K562 (cell line): ENCODE measurements at regions not wholly inside any gene's neighbourhood (a gene's known extent, or its start where the extent isn't known, plus 50 kb on each side); places are given as distances from the start of the nearest gene placed in this dataset.

ENCODE experiments used
- BCL6 ChIP-seq: fragments of 250-450 bp; sonication (Bioruptor Pico); IDR thresholded peaks from 2 replicates; pipeline ENCODE4 v1.4.0; 2020
- CBX3 ChIP-seq, 2 experiments: IDR thresholded peaks; 1 replicate in 1 of 2; 2 replicates in 1 of 2; pipeline ENCODE4 v1.6.1; 2012; ENCODE audit warnings: inconsistent platforms in 2 of 2, low read length in 2 of 2, borderline replicate concordance in 1 of 2, control low read depth in 1 of 2
- CTCF ChIP-seq, 3 experiments: IDR thresholded peaks in 2 of 3; conservative IDR thresholded peaks in 1 of 3; 2 replicates each; pipeline ENCODE4 v1.5.1; 2011 to 2012; ENCODE audit warnings: low read length in 3 of 3, mild to moderate bottlenecking in 3 of 3, control low read depth in 2 of 3, improper control_type of control experiment in 1 of 3, inconsistent platforms in 1 of 3, low read depth in 1 of 3, mixed read lengths in 1 of 3, moderate library complexity in 1 of 3; ENCODE audit not compliant: insufficient read depth in 2 of 3
- ELF4 ChIP-seq: fragments of 450-650 bp; formaldehyde crosslinking; IDR thresholded peaks from 2 replicates; pipeline ENCODE4 v1.4.0; 2022; ENCODE audit warnings: missing genetic modification characterization
- GATA2 ChIP-seq: sonication (generic); formaldehyde crosslinking; IDR thresholded peaks from 2 replicates; pipeline ENCODE4 v1.4.0; 2020; ENCODE audit warnings: mild to moderate bottlenecking, missing genetic modification reagents
- GATAD2A ChIP-seq: fragments of 450-650 bp; IDR thresholded peaks from 2 replicates; pipeline ENCODE4 v1.6.1; 2017
- JUND ChIP-seq, 2 experiments: IDR thresholded peaks; 2 replicates in 1 of 2; 3 replicates in 1 of 2; pipeline ENCODE4 v1.6.1; 2011; ENCODE audit warnings: borderline replicate concordance in 2 of 2, low read depth in 2 of 2, low read length in 2 of 2, improper control_type of control experiment in 1 of 2, missing biosample characterization in 1 of 2, missing genetic modification characterization in 1 of 2, missing genetic modification reagents in 1 of 2
- POLR2AphosphoS5 ChIP-seq: IDR thresholded peaks from 2 replicates; pipeline ENCODE4 v1.6.1; 2011; ENCODE audit warnings: mild to moderate bottlenecking, low read depth, low read length, moderate library complexity; ENCODE audit not compliant: control insufficient read depth, insufficient read depth
- SRF ChIP-seq, 2 experiments: fragments of 250-450, 450-650 bp in 1 of 2; sonication (Bioruptor Pico) in 1 of 2; sonication (generic) in 1 of 2; formaldehyde crosslinking; IDR thresholded peaks; 2 replicates each; pipeline versions ENCODE4 v1.5.0 to v1.5.1; 2020 to 2022; ENCODE audit warnings: mild to moderate bottlenecking in 1 of 2, missing genetic modification reagents in 1 of 2
- ZC3H4 ChIP-seq: sonication (generic); formaldehyde crosslinking; IDR thresholded peaks from 2 replicates; pipeline ENCODE4 v1.9.0; 2021; ENCODE audit warnings: missing genetic modification reagents, borderline replicate concordance
- ZFP36 ChIP-seq: fragments of 150-350 bp; IDR thresholded peaks from 2 replicates; pipeline ENCODE4 v1.6.1; 2018; ENCODE audit warnings: low read length, low read depth; ENCODE audit not compliant: partially characterized antibody
- ZNF134 ChIP-seq: fragments of 250-450 bp; sonication (Bioruptor Pico); conservative IDR thresholded peaks from 2 replicates; pipeline ENCODE4 v1.4.0; 2020
- ZNF507 ChIP-seq: conservative IDR thresholded peaks from 2 replicates; pipeline ENCODE4 v1.6.1; 2017; ENCODE audit warnings: missing genetic modification characterization, missing compliant biosample characterization
- ZNF589 ChIP-seq: fragments of 200-800 bp; sonication (Bioruptor generic); IDR thresholded peaks from 2 replicates; pipeline ENCODE4 v1.6.1; 2016; ENCODE audit warnings: low read depth, missing genetic modification characterization, missing compliant biosample characterization

GRCh38 chr19:31167690-31168089 lies 181.5 kb downstream of the TSHZ3 start:
- no peak for TF ChIP-seq GATA2 (CRISPR knock-in tag)
- no peak for TF ChIP-seq ZC3H4 (CRISPR knock-in tag)
- no peak for TF ChIP-seq ZFP36
- TF ChIP-seq ZNF134 (CRISPR knock-in tag) = no peak
- no peak for TF ChIP-seq GATAD2A
- no peak for TF ChIP-seq JUND (IDR thresholded peaks at IDR 0.05; ENCODE audit: borderline replicate concordance, low read depth, low read length)
- TF ChIP-seq JUND (tag; IDR thresholded peaks at IDR 0.05; ENCODE audit: borderline replicate concordance, low read depth, low read length) = no peak
- TF ChIP-seq POLR2AphosphoS5 = no peak
- TF ChIP-seq SRF (CRISPR knock-in tag; IDR thresholded peaks at IDR 0.05) = no peak
- no peak for TF ChIP-seq CTCF (IDR thresholded peaks at IDR 0.05 in 2 of 3, conservative IDR thresholded peaks at IDR 0.05 in 1 of 3; ENCODE audit: insufficient read depth in 2 of 3, low read depth in 1 of 3, low read length in 3 of 3)
- no peak for TF ChIP-seq ZNF507
- no peak for TF ChIP-seq CBX3 (IDR thresholded peaks at IDR 0.05; ENCODE audit: borderline replicate concordance in 1 of 2, low read length in 2 of 2)
- no peak for TF ChIP-seq ZNF589 (CRISPR knock-in tag)
- no peak for TF ChIP-seq BCL6 (CRISPR knock-in tag)
- TF ChIP-seq ELF4 (CRISPR knock-in tag) = no peak
